Vagina (tissue), 2 donors: ENCODE measurements at regions not wholly inside any gene's neighbourhood (a gene's known extent, or its start where the extent isn't known, plus 50 kb on each side); places are given as distances from the start of the nearest gene placed in this dataset.

Experiments
- POLR2A ChIP-seq, 2 donors: fragments of 450-650 bp; IDR thresholded peaks; one replicate each; pipeline ENCODE4 v1.6.1; 2017; ENCODE audit warnings: antibody characterized with exemption in 2 of 2, mild to moderate bottlenecking in 2 of 2, moderate library complexity in 2 of 2
- POLR2AphosphoS5 ChIP-seq, 2 donors: sonication (generic); formaldehyde crosslinking; IDR thresholded peaks; one replicate each; pipeline ENCODE4 v1.9.0; 2017; ENCODE audit warnings: antibody characterized with exemption in 2 of 2, mild to moderate bottlenecking in 2 of 2, low read depth in 1 of 2; ENCODE audit not compliant: insufficient read depth in 1 of 2
- TF ChIP-seq, protein P1 (sequence below), 3 experiments: fragments of 450-650 bp in 2 of 3; fragments of 200-600 bp in 1 of 3; sonication (generic) in 1 of 3; IDR thresholded peaks; one replicate each; pipeline ENCODE4 v1.5.1; 2017 to 2019; ENCODE audit warnings: antibody characterized with exemption in 3 of 3, mild to moderate bottlenecking in 2 of 3, moderate library complexity in 2 of 3

GRCh38 chr5:17081142-17081541, 136.3 kb upstream of the BASP1 start:
- TF ChIP-seq, protein P1, sequence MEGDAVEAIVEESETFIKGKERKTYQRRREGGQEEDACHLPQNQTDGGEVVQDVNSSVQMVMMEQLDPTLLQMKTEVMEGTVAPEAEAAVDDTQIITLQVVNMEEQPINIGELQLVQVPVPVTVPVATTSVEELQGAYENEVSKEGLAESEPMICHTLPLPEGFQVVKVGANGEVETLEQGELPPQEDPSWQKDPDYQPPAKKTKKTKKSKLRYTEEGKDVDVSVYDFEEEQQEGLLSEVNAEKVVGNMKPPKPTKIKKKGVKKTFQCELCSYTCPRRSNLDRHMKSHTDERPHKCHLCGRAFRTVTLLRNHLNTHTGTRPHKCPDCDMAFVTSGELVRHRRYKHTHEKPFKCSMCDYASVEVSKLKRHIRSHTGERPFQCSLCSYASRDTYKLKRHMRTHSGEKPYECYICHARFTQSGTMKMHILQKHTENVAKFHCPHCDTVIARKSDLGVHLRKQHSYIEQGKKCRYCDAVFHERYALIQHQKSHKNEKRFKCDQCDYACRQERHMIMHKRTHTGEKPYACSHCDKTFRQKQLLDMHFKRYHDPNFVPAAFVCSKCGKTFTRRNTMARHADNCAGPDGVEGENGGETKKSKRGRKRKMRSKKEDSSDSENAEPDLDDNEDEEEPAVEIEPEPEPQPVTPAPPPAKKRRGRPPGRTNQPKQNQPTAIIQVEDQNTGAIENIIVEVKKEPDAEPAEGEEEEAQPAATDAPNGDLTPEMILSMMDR (IDR thresholded peaks at IDR 0.05) = no peak
- TF ChIP-seq POLR2A (IDR thresholded peaks at IDR 0.05) (no peak), POLR2AphosphoS5 (IDR thresholded peaks at IDR 0.05; ENCODE audit: insufficient read depth in 1 of 2, low read depth in 1 of 2) (no peak)
